NCI-H2107 (cell line): ENCODE measurements at regions not wholly inside any gene's neighbourhood (a gene's known extent, or its start where the extent isn't known, plus 50 kb on each side); places are given as distances from the start of the nearest gene placed in this dataset.

Experiments used
- DNase-seq: peaks from one replicate; lab custom pipeline; 2025; lab: John Stamatoyannopoulos, UW

DNA sequence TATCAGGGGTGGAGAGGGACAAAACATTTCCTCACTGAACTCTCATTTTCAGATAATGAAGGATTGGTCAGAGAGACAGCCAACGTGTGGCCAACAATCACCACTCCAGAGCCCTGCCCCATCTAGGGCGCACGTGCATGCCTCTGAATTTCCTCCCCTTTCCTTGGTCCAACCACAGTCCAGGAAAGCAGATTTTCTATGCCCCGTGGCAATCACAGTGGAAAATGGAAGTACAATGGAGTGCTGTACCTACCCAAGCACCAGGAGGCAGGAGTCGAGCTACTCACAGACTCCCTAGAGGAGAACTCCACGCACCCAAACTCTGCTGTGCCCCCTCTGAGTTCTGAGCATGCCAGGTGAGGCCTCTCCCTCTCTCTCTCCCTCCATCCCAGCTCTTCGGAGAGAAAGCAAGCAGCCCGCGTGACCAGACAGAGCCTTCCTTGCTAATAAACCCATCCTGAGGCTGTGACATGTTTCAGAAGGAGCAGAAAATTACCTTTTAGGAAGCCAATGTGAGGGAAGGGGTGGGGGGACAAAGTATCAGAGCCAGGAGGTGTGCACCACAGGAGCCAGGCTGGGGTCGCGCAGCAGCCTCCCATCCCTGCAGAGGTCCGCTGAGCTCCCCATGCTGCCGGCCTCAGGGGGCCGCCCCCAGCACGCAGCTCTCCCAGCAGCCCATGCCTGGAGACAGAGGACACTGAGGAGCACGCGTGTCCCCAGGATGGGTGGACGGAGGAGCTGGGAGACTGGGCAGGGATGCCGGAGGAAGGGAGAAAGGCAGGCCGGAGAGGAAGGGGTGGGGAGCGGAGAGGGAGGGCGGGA is 73.4 kb downstream of the PITPNM2 start:
- DNase-seq, result peak; percentile 48

DNA sequence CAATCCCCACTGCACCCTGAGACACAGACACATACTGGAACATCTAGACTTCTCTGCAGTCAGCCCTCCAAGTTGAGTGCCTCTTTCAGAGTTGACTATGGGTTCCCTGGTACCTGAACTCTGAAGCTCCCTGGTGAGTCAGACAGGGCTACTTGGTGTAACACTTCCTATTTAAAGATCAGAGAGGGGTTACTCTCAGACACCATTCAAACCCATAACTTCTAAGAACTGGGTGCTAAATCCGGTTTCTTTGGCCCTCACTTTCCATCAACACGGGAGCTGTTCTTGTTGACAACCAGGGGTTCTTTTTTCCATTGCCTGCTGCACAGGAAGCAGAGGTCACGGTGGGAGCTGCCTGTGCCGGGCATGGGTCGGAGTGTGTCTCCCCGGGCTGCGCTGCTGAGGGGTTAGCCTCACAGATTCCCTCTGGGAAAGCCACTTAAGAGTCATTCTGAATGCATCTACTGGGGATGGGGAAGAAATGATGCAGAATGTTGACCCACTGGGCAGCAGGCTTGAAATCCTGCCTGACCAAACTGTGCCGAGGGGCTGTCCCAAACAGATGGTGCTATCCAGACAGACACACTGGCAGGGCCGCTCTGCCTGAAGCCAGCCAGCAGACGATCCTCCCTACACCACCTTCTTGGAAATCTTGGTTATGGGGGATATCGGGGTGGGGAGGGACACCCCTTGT is 74.1 kb downstream of the PITPNM2 start:
- no peak for DNase-seq

DNA sequence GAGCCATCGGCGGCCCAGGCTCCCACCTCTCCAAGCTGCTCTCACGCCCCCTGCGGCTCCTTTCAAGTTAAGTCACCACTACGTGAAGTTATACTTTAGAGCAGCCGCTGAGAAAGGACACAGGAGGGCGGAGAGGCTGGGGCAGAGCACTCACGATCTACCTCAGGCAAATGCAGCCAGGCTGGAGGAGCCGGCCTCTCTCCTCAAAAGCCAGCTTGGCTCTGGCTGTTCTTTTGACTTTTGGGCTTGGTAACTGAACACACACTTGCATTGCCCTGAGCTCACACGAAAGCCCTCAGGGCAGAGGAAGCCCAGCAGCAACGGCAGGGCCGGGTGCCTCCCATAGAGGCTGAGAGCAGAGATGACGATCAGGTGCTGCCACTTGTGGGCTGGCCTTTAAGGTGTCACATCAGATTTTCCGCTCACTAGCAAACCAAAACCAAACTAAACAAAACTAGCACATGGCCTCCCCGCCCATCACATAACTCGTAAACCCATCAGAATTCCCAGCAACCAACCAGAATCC is 75.2 kb downstream of the PITPNM2 start:
- peak; percentile 51 for DNase-seq

DNA sequence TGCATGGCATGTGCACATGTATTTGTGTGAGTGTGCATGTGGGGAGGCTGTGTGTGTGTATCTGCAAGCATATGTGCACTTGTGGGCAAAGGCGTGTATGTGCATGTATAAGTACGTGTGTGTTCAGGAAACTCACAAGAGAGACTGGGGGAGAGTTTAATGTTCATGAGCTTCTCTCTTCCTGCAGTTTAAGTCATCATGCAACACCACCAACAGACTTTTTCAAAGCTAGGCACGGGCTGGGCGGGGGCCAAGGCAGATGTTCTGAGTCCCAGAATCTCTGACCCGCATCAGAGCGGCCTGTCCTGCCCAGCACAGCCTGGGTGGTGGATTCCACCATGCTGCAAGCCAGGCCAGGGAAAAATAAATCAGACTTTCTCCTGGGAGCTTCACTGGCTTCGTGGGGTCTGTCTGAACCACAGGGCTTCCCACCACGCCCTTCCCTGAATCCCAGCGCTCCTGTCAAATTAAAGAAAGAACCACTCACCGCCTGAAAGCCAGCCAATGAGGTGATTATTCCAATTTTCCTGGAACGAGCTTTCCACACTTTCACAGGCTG is 75.7 kb downstream of the PITPNM2 start:
- no peak for DNase-seq

- DNase-seq, result no peak
These were observed 76.7 kb downstream of the PITPNM2 start for GRCh38 chr12:123073962-123074801.

DNA sequence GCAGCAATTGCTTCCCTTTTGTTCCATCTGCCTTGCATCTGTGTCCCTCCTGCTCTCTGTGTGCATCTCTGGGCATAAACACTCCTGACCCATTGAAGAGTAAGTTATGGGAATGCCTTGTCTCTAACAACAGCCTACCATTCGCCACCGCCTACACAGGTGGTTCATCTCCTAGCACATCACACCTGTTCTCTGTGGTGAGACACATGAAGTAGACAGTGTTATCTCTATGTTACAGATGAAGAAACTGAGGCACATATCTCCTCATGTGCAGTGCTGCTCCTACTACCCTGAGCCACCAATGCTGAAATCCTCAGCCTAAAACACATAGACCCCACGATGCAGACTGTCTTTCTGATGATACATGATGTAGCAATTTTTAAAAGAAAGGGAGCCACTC is 77.6 kb downstream of the PITPNM2 start:
- no peak for DNase-seq

DNA sequence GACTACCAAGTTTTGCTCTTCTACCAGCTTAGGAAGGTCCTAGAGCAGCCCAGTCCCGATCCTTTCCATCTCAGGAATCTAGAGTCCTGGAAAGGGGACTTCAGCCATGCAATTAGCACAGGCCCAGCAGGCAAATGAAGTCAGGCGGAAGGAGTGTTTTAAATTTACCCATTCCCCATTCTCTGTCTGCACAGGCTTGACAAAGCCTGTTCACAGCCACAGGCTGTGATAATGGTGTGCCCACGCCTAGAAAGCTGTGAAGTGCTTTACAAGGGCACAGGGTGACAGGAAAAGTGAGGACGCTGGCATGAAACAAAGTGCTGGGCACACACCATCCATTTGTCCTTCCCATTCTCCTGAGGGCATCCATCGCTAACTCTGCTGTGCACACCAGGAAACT is 79.0 kb downstream of the PITPNM2 start:
- DNase-seq, result no peak

- DNase-seq, result no peak
These were observed 79.6 kb downstream of the PITPNM2 start for GRCh38 chr12:123071099-123071800.

- DNase-seq, result no peak
These were observed 80.4 kb downstream of the PITPNM2 start for GRCh38 chr12:123070267-123071081.

DNA sequence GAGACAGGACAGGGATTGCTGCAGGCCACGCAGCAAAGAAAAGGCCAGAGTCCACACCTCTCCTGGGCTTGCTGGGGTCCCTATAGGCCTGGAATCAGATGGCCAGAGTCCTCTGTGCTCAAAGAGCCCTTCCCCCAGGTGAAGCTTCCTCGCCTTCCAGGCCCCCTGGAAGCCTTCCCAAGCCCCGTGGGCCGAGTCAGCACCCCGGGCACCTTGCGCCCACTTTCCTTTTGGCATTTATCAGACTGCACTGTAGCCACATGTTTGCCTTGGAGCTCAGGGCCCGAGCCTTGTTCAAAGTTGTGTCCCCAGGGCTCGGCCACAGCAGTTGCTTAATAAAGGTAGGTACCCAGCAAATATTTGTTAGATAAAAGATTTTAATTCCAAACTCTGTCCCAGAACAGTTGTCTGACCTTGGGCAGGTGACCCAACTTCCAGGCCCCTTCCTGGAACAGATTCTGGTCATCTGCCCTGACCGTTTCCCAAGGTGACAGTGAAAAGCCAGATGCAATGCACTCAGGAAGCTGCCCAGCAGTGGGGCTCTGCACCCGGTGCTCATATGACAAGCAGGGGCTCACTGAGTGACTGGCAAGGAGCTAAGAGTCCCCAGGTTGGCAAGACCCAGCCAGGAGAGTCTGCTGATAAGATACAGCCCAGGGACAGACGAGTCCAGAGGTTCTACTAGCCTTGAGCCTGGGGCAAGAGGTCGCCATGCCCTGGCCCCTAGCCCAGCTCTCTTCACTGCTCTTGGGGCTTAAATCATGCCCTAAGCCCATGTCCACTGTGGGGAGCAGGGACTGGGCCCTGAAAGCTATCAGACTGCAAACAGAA is 81.2 kb downstream of the PITPNM2 start:
- no peak for DNase-seq

- no peak for DNase-seq
These were observed 83.2 kb downstream of the PITPNM2 start for GRCh38 chr12:123067654-123068053.

DNA sequence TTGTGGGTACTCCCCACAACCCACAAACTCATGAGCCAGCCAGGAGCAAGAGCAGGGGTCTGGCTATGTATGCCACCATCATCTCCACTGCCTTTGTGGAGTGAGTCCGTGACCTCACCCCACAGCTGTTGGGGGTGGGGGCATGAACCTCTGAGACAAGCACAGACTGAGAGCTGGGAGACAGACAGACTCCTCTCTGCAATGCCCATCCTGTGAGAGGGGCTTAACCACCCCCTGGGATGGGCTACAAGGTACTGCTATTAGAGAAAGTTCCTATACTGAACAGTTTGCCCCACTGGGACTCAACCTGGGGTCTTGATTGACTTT is 84.5 kb downstream of the PITPNM2 start:
- no peak for DNase-seq

GRCh38 chr12:123065676-123066383 is 85.1 kb downstream of the PITPNM2 start:
- no peak for DNase-seq

DNA sequence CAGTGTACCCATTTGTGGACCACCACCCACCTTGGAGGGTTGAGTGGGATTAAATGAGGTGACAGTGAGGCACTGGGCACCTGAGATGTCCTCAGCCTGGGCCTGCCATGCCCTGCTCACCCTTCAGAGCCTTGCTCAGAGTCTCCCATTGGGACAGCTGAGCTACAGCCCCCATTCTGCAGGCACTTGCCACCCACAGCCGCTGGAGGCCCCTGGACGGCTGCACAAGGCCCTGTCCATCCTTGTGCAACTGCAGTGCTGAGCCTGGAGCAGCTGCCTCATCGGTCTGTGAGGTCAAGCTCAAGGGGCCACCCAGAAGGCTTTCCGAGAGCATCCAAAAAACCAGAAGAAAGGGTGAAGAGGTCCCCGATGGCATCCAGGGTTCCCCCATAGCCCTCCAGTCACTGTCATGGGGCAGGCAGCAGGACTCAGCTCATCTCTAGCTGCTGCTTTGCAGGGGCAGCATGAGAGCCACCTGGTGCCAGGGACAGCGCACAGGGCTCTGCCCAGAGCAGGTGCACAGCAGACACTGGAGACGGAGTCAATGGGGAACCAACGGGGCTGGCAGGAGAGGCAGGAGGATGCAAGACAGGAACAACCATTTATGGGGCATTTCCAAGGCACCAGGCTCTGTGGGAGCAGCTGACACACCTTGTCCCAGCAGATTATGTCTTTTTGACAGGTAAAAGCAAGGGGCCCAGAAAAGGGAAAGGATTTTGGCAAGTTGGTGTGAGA is 84.6 kb downstream of the ARL6IP4 start:
- peak; percentile 74 for DNase-seq

GRCh38 chr12:123064366-123064765 is 83.9 kb downstream of the ARL6IP4 start:
- no peak for DNase-seq

DNA sequence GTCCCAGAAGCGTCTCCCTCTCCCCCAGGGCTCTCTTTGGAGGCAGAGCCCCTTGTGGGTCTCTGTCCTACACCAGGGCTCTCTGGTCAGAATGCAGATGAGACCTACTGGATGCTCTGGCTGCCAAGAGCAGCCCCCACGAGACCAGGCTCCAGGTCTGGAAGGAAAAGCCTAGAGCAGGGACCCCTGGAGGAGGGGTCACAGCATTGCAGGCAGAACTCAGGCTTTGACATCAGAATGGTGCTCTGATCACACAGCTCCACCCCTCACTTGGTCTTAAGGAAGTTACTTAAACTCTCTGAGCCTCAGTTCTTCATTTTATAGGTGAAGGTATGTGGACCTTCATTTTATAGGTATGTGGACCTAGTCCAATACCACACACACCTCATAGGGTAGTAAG is 83.1 kb downstream of the ARL6IP4 start:
- no peak for DNase-seq

DNA sequence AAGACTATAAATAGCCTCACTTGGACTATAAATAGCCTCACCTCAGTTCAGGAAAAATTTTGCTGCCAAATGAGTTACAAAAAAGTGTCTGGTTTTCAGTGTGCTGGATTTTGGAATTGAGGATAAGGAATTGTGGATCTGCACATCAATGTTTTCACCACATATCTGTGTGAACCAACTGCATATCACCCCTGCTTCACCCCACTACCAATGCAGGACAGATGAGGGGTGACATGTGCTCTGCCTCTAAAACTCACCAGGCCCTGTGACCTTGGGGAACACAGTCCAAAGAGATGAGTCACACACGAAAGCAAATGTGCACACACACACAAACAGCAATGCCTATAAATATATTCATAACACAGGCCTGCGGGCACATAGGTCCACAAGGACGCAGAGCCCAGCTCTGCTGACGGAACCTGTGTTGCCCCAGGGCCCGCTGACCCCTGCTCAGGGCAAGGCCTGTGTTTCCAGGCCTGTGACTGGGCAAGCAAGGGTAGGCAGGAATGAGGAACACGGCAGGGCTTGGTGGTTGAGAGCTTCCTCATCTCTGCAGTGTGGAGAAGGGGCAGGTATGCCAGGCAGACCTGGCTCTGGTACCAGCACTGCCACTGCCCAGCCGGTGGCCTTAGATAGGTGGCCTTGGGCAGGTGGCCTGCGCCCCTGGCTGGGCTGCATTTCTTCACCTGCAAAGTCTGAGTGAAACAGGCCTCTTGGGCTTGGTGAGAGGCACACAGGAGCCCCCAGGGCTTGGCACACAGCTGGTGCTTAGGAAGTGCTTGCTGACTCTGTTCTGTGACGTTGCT is 82.4 kb downstream of the ARL6IP4 start:
- no peak for DNase-seq
